Kidney tubule cell (primary cell): ENCODE measurements at regions not wholly inside any gene's neighbourhood (a gene's known extent, or its start where the extent isn't known, plus 50 kb on each side); places are given as distances from the start of the nearest gene placed in this dataset.
"Not testable (repeated sequence)": the region's sequence is repeated elsewhere in the genome, so short reads cannot be mapped to it uniquely, and the experiment has no call there.

Experiments used
- DNase-seq: peaks from one replicate; pipeline ENCODE4 v3.0.0-alpha.2; 2018; ENCODE audit warnings: low spot score

GRCh38 chr4:174183259-174183658, 100.2 kb downstream of the FBXO8 start:
- DNase-seq = no peak

DNA sequence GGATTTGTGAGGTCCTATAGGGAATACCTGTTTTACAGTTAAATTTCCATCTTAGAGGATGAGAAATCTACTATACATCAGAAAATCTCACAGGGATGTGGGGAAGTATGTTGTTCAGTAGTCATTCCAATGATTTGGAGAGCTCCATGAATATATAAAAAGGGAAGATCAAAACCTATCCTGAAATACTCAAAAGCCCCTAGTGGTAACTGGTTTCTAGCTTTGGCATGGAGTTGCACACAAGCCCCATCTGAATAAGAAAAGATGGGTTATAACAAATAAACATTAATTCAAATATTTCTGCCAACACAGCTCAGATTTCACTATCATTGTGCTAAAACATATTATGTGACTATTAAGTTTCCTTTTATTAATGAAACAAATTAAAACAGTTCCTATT, 101.6 kb downstream of the FBXO8 start:
- no peak for DNase-seq

GRCh38 chr4:174177536-174177935, 105.9 kb downstream of the FBXO8 start:
- DNase-seq = no peak

DNA sequence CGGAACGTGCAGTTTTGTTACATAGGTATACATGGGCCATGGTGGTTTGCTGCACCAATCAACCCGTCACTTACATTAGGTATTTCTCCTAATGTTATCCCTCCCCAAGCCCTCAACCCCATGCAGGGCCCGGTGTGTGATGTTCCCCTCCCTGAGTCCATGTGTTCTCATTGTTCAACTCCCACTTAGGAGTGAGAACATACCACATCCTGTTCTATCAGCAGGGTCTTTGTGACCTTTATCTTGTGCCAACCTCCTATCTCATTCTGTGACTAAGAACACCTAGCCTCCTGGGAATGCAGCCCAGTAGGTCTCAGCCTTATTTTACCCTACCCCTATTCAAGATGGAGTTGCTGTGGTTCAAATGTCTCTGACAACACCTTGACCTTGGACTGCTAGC, 107.6 kb downstream of the FBXO8 start:
- DNase-seq = not testable (repeated sequence)

DNA sequence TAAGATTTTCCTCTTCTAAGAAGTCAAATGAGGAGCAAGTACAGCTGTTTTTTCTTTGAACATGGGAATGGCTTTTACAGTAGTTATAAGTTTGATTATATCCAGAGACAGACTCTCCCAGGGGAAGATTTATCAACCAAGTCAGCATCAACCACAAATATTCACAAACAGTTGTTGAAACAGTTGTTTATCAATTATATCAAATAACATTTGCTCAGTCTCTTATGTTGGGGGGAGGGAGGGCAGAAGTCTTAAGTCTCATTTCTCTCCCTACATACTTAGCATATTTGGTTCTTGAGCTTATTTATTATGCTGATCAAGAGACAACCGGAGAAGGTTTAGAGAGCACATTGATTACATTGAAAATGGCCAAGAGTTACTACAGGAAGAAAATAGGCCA, 110.1 kb downstream of the FBXO8 start:
- no peak for DNase-seq

DNA sequence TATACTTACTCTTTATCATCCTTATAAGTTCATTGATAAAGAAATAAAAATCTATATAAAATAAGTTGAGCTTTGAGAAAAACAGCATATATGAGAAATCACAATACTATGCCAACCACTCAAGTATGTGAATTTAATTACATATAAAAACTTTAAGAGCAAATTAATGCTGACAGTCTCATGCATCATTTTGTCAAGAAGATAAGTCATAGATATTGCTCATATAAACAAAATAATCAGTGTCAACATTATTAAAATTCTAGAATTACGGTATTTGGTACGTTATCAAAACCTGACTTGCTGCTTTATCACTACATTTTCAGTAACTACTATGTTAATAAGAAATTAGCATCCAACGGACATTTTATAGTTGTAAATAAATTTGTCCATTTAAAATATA, 111.2 kb downstream of the FBXO8 start:
- no peak for DNase-seq

DNA sequence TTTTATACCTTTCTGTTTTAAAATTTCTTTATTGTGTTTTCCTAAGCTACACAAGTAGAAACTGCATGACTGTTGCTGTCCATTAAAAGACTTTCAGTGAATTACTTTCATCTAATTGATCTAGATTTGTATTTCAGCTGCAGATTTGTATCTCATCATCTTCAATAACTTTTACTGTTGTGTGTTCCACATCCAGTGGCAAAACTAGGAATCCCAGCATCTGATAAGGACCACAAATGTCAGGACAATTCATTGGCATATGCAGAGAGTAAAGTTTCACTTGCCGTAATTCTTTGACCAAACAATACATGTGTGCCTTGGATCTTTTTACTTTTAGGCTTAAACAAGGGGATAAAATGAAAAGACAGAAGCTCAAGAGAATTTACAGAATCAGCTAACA, 112.6 kb downstream of the FBXO8 start:
- DNase-seq = no peak

- no peak for DNase-seq
Observed at GRCh38 chr4:174170091-174170490, 113.4 kb downstream of the FBXO8 start.

DNA sequence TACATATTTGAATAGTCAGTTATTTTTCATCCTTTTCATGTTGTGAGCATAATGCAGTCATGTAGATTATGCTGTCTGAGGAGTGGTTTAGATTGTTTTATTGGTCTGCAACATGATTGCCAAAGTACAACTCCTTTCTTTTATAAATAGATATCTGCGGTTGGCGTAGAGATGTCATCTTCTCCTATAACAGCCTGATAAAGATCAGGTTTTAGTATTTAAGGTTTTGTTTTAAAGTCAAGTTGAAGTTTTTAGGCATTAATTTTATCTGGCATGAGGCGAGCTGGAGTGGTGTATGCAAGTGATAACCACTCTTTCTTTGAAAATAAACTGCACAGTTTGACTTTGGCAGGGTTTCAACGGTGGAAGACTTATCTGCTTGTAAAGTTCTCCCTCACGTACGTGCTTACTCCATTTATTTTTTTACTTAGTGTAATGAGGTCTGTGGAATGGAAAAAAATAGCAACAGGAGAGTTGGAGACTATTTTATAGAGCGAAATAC, 126.3 kb downstream of the FBXO8 start:
- DNase-seq = no peak

- peak; percentile 48 for DNase-seq
Observed at GRCh38 chr4:174156239-174156826, 127.1 kb downstream of the FBXO8 start.

- peak; percentile 35 for DNase-seq
Observed at GRCh38 chr4:174154215-174154854, 129.1 kb downstream of the FBXO8 start.

DNA sequence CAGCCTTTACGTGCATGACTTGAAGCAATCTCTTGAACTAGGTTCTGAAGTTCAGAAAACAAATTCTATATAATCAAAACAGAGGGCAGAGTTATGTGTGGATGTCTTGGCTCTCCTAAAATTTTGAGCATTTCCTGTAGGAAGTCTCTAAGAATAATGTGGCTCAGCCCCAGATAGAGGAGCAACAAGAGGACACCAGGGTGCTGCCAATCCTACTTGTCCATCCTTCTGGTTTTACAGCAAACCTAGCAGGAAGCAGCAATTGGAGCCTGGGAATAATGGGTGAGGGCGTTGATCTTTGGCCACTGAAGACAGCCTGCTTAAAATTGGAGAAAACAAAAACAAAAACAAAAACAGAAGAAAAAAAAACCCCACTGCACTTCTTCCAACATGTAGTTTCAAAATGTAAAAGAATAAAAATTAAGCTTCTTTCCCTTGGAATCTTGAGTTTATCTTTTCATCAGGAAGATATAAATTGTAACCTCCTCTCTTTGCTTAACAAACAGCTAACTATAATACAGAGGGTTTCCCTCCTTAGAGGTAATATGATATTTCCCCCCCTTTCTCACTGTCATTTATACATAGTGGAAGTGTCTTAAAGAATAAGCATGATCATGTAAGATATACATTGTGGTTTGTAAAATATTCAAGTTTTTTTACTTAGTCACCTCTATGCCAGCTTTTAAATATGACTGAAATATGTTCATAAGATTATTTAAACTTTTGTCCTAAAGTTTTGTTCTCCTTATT, 130.6 kb downstream of the FBXO8 start:
- no peak for DNase-seq

- DNase-seq = no peak
Observed at GRCh38 chr4:174147863-174148262, 135.6 kb downstream of the FBXO8 start.

DNA sequence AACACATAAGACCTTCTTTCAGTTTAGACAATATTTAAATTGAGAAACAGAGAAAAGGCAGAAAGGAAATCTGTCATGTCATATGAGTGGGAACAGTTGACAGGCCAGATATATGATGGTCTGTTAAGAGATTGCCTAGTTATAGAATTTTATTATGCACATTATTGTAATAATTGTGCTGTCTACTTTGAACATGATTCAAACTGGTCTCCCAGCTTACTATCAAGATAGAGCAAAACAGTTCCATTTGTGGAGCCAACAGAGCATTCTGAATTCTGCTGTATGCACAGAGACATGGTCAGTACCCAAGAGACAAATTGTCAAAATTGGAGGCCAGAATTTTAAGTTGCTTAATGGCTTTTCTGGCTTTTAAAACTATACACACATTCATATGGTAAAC, 139.4 kb downstream of the FBXO8 start:
- DNase-seq = no peak

GRCh38 chr4:174141876-174142275, 141.6 kb downstream of the FBXO8 start:
- no peak for DNase-seq

- no peak for DNase-seq
Observed at GRCh38 chr4:174138616-174139015, 144.9 kb downstream of the FBXO8 start.

GRCh38 chr4:174137698-174138097, 145.8 kb downstream of the FBXO8 start:
- DNase-seq = no peak

DNA sequence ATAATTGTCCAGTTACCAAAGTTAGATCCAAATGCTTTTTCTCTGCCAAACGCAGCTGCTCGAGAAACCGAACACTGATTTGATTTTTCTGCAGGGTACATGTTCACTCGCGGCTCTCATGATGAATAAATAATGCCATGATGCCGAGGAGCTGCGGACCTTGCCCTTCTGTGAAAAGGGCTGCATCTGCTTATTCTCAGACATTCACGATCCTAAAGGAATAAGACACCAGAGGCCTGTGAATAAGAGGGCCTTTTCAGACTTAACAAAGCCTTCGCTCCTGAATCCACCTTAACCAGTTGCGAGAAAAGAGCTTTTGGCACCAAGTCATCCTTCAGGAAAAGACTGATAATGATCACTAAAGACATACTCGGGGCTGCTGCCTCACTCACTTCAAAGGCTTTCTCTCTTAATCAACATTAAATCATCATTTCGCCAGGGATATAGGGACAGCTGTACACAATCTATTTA, 147.5 kb downstream of the FBXO8 start:
- no peak for DNase-seq

- DNase-seq = no peak
Observed at GRCh38 chr4:174135530-174135929, 147.9 kb downstream of the FBXO8 start.

- DNase-seq = no peak
Observed at GRCh38 chr4:174134361-174134760, 149.1 kb downstream of the FBXO8 start.

- DNase-seq = no peak
Observed at GRCh38 chr4:174133551-174133950, 149.9 kb downstream of the FBXO8 start.

- no peak for DNase-seq
Observed at GRCh38 chr4:174131901-174132300, 151.6 kb downstream of the FBXO8 start.

GRCh38 chr4:174122705-174123104, 160.8 kb downstream of the FBXO8 start:
- no peak for DNase-seq
